ENCODE measurements at regions not wholly inside any gene's neighbourhood (a gene's known extent, or its start where the extent isn't known, plus 50 kb on each side); places are given as distances from the start of the nearest gene placed in this dataset.

DNA sequence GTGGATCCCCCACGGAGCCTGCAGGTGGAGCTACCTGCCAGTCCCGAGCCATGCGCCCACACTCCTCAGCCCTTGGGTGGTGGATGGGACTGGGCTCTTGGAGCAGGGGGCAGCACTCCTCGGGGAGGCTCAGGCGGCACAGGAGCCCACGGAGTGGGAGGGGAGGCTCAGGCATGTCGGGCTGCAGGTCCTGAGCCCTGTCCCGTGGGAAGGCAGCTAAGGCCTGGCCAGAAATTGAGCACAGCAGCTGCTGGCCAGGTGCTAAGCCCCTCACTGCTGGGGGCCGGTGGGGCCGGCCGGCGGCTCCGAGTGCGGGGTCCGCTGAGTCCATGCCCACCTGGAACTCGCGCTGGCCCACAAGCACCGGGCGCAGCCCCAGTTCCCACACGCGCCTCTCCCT, 91.7 kb upstream of the ACVR1 start:
- TF ChIP-seq, protein P1, sequence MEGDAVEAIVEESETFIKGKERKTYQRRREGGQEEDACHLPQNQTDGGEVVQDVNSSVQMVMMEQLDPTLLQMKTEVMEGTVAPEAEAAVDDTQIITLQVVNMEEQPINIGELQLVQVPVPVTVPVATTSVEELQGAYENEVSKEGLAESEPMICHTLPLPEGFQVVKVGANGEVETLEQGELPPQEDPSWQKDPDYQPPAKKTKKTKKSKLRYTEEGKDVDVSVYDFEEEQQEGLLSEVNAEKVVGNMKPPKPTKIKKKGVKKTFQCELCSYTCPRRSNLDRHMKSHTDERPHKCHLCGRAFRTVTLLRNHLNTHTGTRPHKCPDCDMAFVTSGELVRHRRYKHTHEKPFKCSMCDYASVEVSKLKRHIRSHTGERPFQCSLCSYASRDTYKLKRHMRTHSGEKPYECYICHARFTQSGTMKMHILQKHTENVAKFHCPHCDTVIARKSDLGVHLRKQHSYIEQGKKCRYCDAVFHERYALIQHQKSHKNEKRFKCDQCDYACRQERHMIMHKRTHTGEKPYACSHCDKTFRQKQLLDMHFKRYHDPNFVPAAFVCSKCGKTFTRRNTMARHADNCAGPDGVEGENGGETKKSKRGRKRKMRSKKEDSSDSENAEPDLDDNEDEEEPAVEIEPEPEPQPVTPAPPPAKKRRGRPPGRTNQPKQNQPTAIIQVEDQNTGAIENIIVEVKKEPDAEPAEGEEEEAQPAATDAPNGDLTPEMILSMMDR (IDR thresholded peaks at IDR 0.05), result no peak
- no peak for TF ChIP-seq POLR2A (IDR thresholded peaks at IDR 0.05)
